HEK293 (cell line): ENCODE measurements at regions not wholly inside any gene's neighbourhood (a gene's known extent, or its start where the extent isn't known, plus 50 kb on each side); places are given as distances from the start of the nearest gene placed in this dataset.

Experiments used
- CTCF ChIA-PET: fragments of 350-600 bp; formaldehyde crosslinking; extraction: SDS; loops from one replicate; lab custom pipeline; 2021; ENCODE audit warnings: antibody characterized with exemption; lab: Yijun Ruan, JAX
- POLR2A ChIA-PET: fragments of 300-600 bp; formaldehyde crosslinking; extraction: SDS; loops from one replicate; lab custom pipeline; 2020; ENCODE audit warnings: antibody characterized with exemption, inconsistent platforms; lab: Yijun Ruan, JAX
- H3K27ac ChIP-seq: fragments of 200-500 bp; sonication (Bioruptor generic); 2 replicates; pipeline ENCODE4 v1.5.1; 2014; ENCODE audit warnings: low read depth, low read length, control low read depth, inconsistent platforms; ENCODE audit errors: extremely low read depth
- H3K36me3 ChIP-seq, 2 experiments: fragments of 200-500 bp in 1 of 2; sonication (Bioruptor generic) in 1 of 2; 1 replicate in 1 of 2; 2 replicates in 1 of 2; pipeline ENCODE4 v1.5.1; 2014 to 2017; ENCODE audit warnings: inconsistent platforms in 2 of 2, low read length in 2 of 2; ENCODE audit not compliant: control insufficient read depth in 2 of 2, insufficient read depth in 1 of 2
- H3K4me1 ChIP-seq: fragments of 200-500 bp; sonication (Bioruptor generic); 2 replicates; pipeline ENCODE4 v1.5.1; 2014; ENCODE audit warnings: mild to moderate bottlenecking, low read length, inconsistent platforms; ENCODE audit not compliant: control insufficient read depth, insufficient read depth
- H3K4me3 ChIP-seq: 2 replicates; pipeline ENCODE4 v1.5.1; 2011; ENCODE audit warnings: low read depth, mild to moderate bottlenecking, control low read depth, low read length, moderate library complexity
- H3K9me3 ChIP-seq: fragments of 200-500 bp; sonication (Bioruptor generic); 2 replicates; pipeline ENCODE4 v1.5.1; 2014; ENCODE audit warnings: low read depth, low read length, inconsistent platforms; ENCODE audit not compliant: control insufficient read depth, insufficient read depth
- KLF8 ChIP-seq: fragments of 450-650 bp; formaldehyde crosslinking; IDR thresholded peaks from 2 replicates; pipeline ENCODE4 v1.5.1; 2016; ENCODE audit warnings: missing biosample characterization, missing genetic modification characterization
- PRDM1 ChIP-seq: fragments of 450-650 bp; formaldehyde crosslinking; IDR thresholded peaks from 2 replicates; pipeline ENCODE4; 2016; ENCODE audit warnings: missing biosample characterization, missing genetic modification characterization
- SALL2 ChIP-seq: fragments of 450-650 bp; formaldehyde crosslinking; IDR thresholded peaks from 2 replicates; pipeline ENCODE4 v1.5.0; 2017; ENCODE audit warnings: missing biosample characterization, mild to moderate bottlenecking, missing genetic modification characterization, borderline replicate concordance
- SETDB1 ChIP-seq: IDR thresholded peaks from one replicate; pipeline ENCODE4 v1.6.1; 2017; ENCODE audit warnings: mild to moderate bottlenecking, low read length, moderate library complexity, mixed read lengths; ENCODE audit not compliant: insufficient read length
- ZBTB20 ChIP-seq: fragments of 450-650 bp; formaldehyde crosslinking; IDR thresholded peaks from 2 replicates; pipeline ENCODE4 v1.5.1; 2016; ENCODE audit warnings: missing biosample characterization, missing genetic modification characterization
- ZBTB21 ChIP-seq: fragments of 450-650 bp; formaldehyde crosslinking; IDR thresholded peaks from 2 replicates; pipeline ENCODE4 v1.5.1; 2017; ENCODE audit warnings: missing biosample characterization, missing genetic modification characterization
- ZIC2 ChIP-seq: fragments of 450-650 bp; formaldehyde crosslinking; IDR thresholded peaks from 2 replicates; pipeline ENCODE4 v1.5.1; 2016; ENCODE audit warnings: missing biosample characterization, missing genetic modification characterization
- ZNF121 ChIP-seq: fragments of 450-650 bp; formaldehyde crosslinking; IDR thresholded peaks from 2 replicates; pipeline ENCODE4 v1.5.1; 2016; ENCODE audit warnings: missing biosample characterization, missing genetic modification characterization
- ZNF335 ChIP-seq: fragments of 450-650 bp; formaldehyde crosslinking; conservative IDR thresholded peaks from 2 replicates; pipeline ENCODE4 v1.5.1; 2016; ENCODE audit warnings: missing biosample characterization, missing genetic modification characterization
- ZNF423 ChIP-seq: fragments of 450-650 bp; formaldehyde crosslinking; IDR thresholded peaks from 2 replicates; pipeline ENCODE4 v1.5.1; 2016; ENCODE audit warnings: missing biosample characterization, missing genetic modification characterization
- ZNF426 ChIP-seq: fragments of 450-650 bp; formaldehyde crosslinking; IDR thresholded peaks from 2 replicates; pipeline ENCODE4 v1.5.1; 2017; ENCODE audit warnings: missing biosample characterization, missing genetic modification characterization, mild to moderate bottlenecking, inconsistent platforms, moderate library complexity
- ZNF48 ChIP-seq: fragments of 450-650 bp; formaldehyde crosslinking; IDR thresholded peaks from 2 replicates; pipeline ENCODE4 v1.5.1; 2016; ENCODE audit warnings: missing biosample characterization, missing genetic modification characterization
- ZNF558 ChIP-seq: fragments of 450-650 bp; formaldehyde crosslinking; IDR thresholded peaks from 2 replicates; pipeline ENCODE4 v1.5.1; 2016; ENCODE audit warnings: missing biosample characterization, missing genetic modification characterization
- ZNF561 ChIP-seq: fragments of 450-650 bp; IDR thresholded peaks from 2 replicates; pipeline ENCODE4 v1.5.1; 2018; ENCODE audit warnings: missing biosample characterization, missing genetic modification characterization, borderline replicate concordance
- ZXDB ChIP-seq: fragments of 450-650 bp; formaldehyde crosslinking; IDR thresholded peaks from 2 replicates; pipeline ENCODE4 v1.5.1; 2016; ENCODE audit warnings: missing biosample characterization, missing genetic modification characterization
- TF ChIP-seq, protein P1 (sequence below): fragments of 450-650 bp; formaldehyde crosslinking; IDR thresholded peaks from 2 replicates; pipeline ENCODE4 v1.5.1; 2017; ENCODE audit warnings: missing biosample characterization, missing genetic modification characterization
- TF ChIP-seq, protein P2 (sequence below): fragments of 450-650 bp; formaldehyde crosslinking; conservative IDR thresholded peaks from 2 replicates; pipeline ENCODE4 v1.5.1; 2016; ENCODE audit warnings: low read depth, missing biosample characterization, missing genetic modification characterization
- TF ChIP-seq, protein P3 (sequence below): IDR thresholded peaks from 2 replicates; pipeline ENCODE4 v1.6.1; 2011; ENCODE audit warnings: mild to moderate bottlenecking, low read depth, low read length, borderline replicate concordance
- TF ChIP-seq, protein P4 (sequence below): fragments of 450-650 bp; formaldehyde crosslinking; IDR thresholded peaks from 2 replicates; pipeline ENCODE4 v1.5.1; 2016; ENCODE audit warnings: missing biosample characterization, missing genetic modification characterization

DNA sequence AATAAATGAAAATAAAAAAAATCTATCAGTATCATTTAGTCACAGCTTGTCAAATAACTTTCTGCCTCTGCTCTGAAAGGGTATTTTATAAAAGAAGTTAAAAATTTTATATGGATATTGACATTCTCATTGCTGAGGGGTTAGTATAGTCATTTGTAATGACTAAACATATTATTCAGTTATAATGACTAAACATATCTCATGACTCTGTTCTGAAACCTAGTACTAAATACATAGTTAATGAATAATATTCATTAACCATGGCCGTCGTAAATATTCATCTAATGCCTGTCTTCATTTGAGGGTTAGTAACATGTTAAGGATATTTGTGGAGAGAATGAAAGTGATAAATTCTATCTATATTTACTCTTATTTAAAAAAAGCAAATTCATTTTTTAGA lies 69.1 kb upstream of the MAP4K3 start (continued):
- TF ChIP-seq, protein P1, sequence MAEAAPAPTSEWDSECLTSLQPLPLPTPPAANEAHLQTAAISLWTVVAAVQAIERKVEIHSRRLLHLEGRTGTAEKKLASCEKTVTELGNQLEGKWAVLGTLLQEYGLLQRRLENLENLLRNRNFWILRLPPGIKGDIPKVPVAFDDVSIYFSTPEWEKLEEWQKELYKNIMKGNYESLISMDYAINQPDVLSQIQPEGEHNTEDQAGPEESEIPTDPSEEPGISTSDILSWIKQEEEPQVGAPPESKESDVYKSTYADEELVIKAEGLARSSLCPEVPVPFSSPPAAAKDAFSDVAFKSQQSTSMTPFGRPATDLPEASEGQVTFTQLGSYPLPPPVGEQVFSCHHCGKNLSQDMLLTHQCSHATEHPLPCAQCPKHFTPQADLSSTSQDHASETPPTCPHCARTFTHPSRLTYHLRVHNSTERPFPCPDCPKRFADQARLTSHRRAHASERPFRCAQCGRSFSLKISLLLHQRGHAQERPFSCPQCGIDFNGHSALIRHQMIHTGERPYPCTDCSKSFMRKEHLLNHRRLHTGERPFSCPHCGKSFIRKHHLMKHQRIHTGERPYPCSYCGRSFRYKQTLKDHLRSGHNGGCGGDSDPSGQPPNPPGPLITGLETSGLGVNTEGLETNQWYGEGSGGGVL (tag by site-specific recombination) = no peak
- TF ChIP-seq ZNF121 (tag by site-specific recombination) (no peak), ZXDB (tag by site-specific recombination) (no peak), ZNF558 (tag by site-specific recombination) (no peak), SALL2 (tag by site-specific recombination) (no peak), ZBTB21 (tag by site-specific recombination) (no peak)
- TF ChIP-seq, protein P2, sequence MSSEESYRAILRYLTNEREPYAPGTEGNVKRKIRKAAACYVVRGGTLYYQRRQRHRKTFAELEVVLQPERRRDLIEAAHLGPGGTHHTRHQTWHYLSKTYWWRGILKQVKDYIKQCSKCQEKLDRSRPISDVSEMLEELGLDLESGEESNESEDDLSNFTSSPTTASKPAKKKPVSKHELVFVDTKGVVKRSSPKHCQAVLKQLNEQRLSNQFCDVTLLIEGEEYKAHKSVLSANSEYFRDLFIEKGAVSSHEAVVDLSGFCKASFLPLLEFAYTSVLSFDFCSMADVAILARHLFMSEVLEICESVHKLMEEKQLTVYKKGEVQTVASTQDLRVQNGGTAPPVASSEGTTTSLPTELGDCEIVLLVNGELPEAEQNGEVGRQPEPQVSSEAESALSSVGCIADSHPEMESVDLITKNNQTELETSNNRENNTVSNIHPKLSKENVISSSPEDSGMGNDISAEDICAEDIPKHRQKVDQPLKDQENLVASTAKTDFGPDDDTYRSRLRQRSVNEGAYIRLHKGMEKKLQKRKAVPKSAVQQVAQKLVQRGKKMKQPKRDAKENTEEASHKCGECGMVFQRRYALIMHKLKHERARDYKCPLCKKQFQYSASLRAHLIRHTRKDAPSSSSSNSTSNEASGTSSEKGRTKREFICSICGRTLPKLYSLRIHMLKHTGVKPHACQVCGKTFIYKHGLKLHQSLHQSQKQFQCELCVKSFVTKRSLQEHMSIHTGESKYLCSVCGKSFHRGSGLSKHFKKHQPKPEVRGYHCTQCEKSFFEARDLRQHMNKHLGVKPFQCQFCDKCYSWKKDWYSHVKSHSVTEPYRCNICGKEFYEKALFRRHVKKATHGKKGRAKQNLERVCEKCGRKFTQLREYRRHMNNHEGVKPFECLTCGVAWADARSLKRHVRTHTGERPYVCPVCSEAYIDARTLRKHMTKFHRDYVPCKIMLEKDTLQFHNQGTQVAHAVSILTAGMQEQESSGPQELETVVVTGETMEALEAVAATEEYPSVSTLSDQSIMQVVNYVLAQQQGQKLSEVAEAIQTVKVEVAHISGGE = no peak
- TF ChIP-seq, protein P3, sequence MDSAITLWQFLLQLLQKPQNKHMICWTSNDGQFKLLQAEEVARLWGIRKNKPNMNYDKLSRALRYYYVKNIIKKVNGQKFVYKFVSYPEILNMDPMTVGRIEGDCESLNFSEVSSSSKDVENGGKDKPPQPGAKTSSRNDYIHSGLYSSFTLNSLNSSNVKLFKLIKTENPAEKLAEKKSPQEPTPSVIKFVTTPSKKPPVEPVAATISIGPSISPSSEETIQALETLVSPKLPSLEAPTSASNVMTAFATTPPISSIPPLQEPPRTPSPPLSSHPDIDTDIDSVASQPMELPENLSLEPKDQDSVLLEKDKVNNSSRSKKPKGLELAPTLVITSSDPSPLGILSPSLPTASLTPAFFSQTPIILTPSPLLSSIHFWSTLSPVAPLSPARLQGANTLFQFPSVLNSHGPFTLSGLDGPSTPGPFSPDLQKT = no peak
- TF ChIP-seq, protein P4, sequence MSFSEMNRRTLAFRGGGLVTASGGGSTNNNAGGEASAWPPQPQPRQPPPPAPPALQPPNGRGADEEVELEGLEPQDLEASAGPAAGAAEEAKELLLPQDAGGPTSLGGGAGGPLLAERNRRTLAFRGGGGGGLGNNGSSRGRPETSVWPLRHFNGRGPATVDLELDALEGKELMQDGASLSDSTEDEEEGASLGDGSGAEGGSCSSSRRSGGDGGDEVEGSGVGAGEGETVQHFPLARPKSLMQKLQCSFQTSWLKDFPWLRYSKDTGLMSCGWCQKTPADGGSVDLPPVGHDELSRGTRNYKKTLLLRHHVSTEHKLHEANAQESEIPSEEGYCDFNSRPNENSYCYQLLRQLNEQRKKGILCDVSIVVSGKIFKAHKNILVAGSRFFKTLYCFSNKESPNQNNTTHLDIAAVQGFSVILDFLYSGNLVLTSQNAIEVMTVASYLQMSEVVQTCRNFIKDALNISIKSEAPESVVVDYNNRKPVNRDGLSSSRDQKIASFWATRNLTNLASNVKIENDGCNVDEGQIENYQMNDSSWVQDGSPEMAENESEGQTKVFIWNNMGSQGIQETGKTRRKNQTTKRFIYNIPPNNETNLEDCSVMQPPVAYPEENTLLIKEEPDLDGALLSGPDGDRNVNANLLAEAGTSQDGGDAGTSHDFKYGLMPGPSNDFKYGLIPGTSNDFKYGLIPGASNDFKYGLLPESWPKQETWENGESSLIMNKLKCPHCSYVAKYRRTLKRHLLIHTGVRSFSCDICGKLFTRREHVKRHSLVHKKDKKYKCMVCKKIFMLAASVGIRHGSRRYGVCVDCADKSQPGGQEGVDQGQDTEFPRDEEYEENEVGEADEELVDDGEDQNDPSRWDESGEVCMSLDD = no peak

DNA sequence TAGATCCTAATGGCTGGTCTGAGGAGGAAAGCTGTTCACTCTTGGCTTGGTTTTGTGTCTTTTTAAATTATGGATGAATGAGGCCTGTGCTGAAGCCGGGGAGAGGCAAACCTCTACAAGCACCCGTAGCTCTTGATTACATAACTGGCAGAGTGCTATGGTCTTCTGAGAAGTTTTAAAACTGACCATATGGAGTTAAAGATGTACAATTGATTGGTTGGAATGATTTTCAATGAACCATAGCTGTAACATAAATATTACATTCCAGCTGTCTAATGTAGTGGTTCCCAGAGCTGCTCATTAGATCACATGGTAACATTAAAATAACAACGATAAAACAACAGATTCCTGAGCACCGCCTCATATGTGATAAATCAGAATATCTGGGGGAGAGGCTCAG lies 71.1 kb upstream of the MAP4K3 start:
- POLR2A ChIA-PET = no interaction called here
- H3K27ac ChIP-seq = no peak overlapping the region

DNA sequence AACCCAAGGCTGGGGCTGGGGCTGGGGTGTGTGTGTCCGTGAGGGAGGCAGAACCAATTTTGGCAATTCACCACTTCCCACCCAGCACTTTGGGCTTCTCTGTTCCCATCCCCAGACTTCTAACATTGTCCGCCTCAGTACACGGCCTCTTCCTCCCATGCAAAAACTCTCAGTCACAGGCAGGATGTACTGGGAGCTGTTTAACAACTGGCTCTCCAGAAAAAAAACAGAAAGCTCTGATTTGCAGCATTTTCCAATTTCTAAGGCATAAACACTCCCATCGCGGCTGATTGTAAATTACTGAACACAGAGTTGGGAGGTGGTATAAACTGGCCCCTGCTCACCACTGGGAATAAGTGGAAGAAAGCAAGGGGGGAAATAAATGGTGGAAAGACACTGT lies 73.1 kb upstream of the MAP4K3 start:
- POLR2A ChIA-PET = no interaction called here
- Histone ChIP-seq H3K27ac (no peak overlapping the region), H3K4me1 (peaks cover 3% of the 10 kb centered on the region; the same call in 1 of the 2 replicates), H3K9me3 (no peaks in the 10 kb centered on the region), H3K36me3 (no peaks in the 10 kb centered on the region), H3K4me3 (no peak overlapping the region)
- CTCF ChIA-PET = interaction anchor here (0.6 to 1.3 kb wide), 4 partner anchors 99 to 220 kb away, joined by 3 to 4 read pairs (median 3); no protein-coding TSS in a partner anchor
- TF ChIP-seq ZIC2 (tag by site-specific recombination) = no peak
- TF ChIP-seq SETDB1 = no peak
- TF ChIP-seq ZNF426 = no peak
- TF ChIP-seq ZNF423 = no peak

More for the DNA sequence above, 71.1 kb upstream of the MAP4K3 start:
- TF ChIP-seq ZNF561 (tag by site-specific recombination) (no peak), KLF8 (no peak), ZNF48 (tag by site-specific recombination) (no peak), ZNF335 (tag by site-specific recombination) (no peak), ZBTB20 (tag by site-specific recombination) (no peak), PRDM1 (no peak), SETDB1 (no peak)
- no peaks in the 10 kb centered on the region for H3K36me3 ChIP-seq
- no peaks in the 10 kb centered on the region for H3K9me3 ChIP-seq
- H3K4me1 ChIP-seq = peaks cover 3% of the 10 kb centered on the region
- H3K4me3 ChIP-seq = no peak overlapping the region
- CTCF ChIA-PET = interaction anchor here (0.8 to 1.4 kb wide), 3 partner anchors 86 to 188 kb away, joined by 3 to 5 read pairs (median 3); no protein-coding TSS in a partner anchor
